GM23248 (cell line): ENCODE measurements at regions not wholly inside any gene's neighbourhood (a gene's known extent, or its start where the extent isn't known, plus 50 kb on each side); places are given as distances from the start of the nearest gene placed in this dataset.

ENCODE experiments used
- DNase-seq: peaks from one replicate; pipeline ENCODE4 v3.0.0-alpha.2; 2015
- H2AFZ ChIP-seq: fragments of 200-600 bp; sonication (generic); 2 replicates; pipeline ENCODE4 v1.6.1; 2016; ENCODE audit warnings: antibody characterized with exemption
- H3F3A ChIP-seq: fragments of 200-600 bp; sonication (generic); 2 replicates; pipeline ENCODE4 v1.6.1; 2016; ENCODE audit warnings: mild to moderate bottlenecking, antibody characterized with exemption, mixed run types; ENCODE audit not compliant: insufficient read depth
- H3K27ac ChIP-seq: fragments of 200-600 bp; sonication (generic); 2 replicates; pipeline ENCODE4 v1.5.1; 2016; ENCODE audit warnings: mild to moderate bottlenecking
- H3K27me3 ChIP-seq: fragments of 200-600 bp; sonication (generic); replicated peaks from 2 replicates; pipeline ENCODE4 v1.6.1; 2016; ENCODE audit warnings: mild to moderate bottlenecking; ENCODE audit not compliant: insufficient read depth
- H3K36me3 ChIP-seq: fragments of 200-600 bp; sonication (generic); 2 replicates; pipeline ENCODE4 v1.6.1; 2016; ENCODE audit warnings: low read depth, mild to moderate bottlenecking
- H3K4me1 ChIP-seq: fragments of 200-600 bp; sonication (generic); 2 replicates; pipeline ENCODE4 v1.6.1; 2016; ENCODE audit warnings: mild to moderate bottlenecking; ENCODE audit not compliant: insufficient read depth
- H3K4me2 ChIP-seq: fragments of 200-600 bp; sonication (generic); one replicate; pipeline ENCODE4 v1.6.1; 2016; ENCODE audit warnings: mild to moderate bottlenecking; ENCODE audit not compliant: unreplicated experiment
- H3K4me3 ChIP-seq: fragments of 200-600 bp; sonication (generic); 2 replicates; pipeline ENCODE4 v1.5.1; 2016; ENCODE audit warnings: mild to moderate bottlenecking
- H3K79me2 ChIP-seq: fragments of 200-600 bp; sonication (generic); 2 replicates; pipeline ENCODE4 v1.6.1; 2016; ENCODE audit warnings: mild to moderate bottlenecking; ENCODE audit not compliant: insufficient read depth
- H3K9ac ChIP-seq: fragments of 200-600 bp; sonication (generic); 2 replicates; pipeline ENCODE4 v1.6.1; 2016; ENCODE audit warnings: mild to moderate bottlenecking
- H3K9me2 ChIP-seq: fragments of 200-600 bp; sonication (generic); 2 replicates; pipeline ENCODE4 v1.6.1; 2016; ENCODE audit warnings: mixed run types, mild to moderate bottlenecking, moderate library complexity; ENCODE audit not compliant: insufficient read depth
- H3K9me3 ChIP-seq: fragments of 200-600 bp; sonication (generic); one replicate; pipeline ENCODE4 v1.6.1; 2017; ENCODE audit warnings: low read depth
- H4K20me1 ChIP-seq: fragments of 200-600 bp; sonication (generic); 2 replicates; pipeline ENCODE4 v1.6.0; 2016; ENCODE audit not compliant: insufficient read depth
- EZH2 ChIP-seq: fragments of 200-600 bp; sonication (generic); IDR thresholded peaks from 2 replicates; pipeline ENCODE4 v1.6.1; 2018; ENCODE audit warnings: antibody characterized with exemption, mild to moderate bottlenecking; ENCODE audit not compliant: insufficient read depth, poor library complexity, severe bottlenecking
- EZH2phosphoT487 ChIP-seq: fragments of 200-600 bp; sonication (generic); IDR thresholded peaks from 2 replicates; pipeline ENCODE4 v1.6.1; 2018; ENCODE audit warnings: antibody characterized with exemption, moderate library complexity, mild to moderate bottlenecking, low read depth; ENCODE audit not compliant: insufficient read depth
- WGBS, 2 experiments: methylation state at CpG; one replicate each; pipeline ENCODE4 v1.1.6; 2015 to 2017; ENCODE audit warnings: low lambda C conversion rate in 2 of 2, low coverage in 1 of 2; ENCODE audit errors: missing lambda C conversion rate in 2 of 2; 5-methylcytosine and 5-hydroxymethylcytosine counted together
- in situ Hi-C: fragments of 300-500 bp; cut with MboI; formaldehyde crosslinking; loops from 2 replicates; pipeline ENCODE4 v1.15.0; 2020

GRCh38 chr13:34555988-34556387 is 386.1 kb upstream of the NBEA start:
- 71 to 79% methylated on average over 4 of the region's 4 CpGs for WGBS, 2 experiments
- Histone ChIP-seq H3K4me2 (no peak overlapping the region), H3K9me3 (no peaks in the 10 kb centered on the region), H2AFZ (no peak overlapping the region), H3K9me2 (no peaks in the 10 kb centered on the region), H3F3A (no peaks in the 10 kb centered on the region), H3K4me3 (no peak overlapping the region), H4K20me1 (no peaks in the 10 kb centered on the region), H3K79me2 (no peaks in the 10 kb centered on the region), H3K36me3 (no peaks in the 10 kb centered on the region), H3K27ac (no peak overlapping the region), H3K9ac (no peak overlapping the region), H3K4me1 (no peaks in the 10 kb centered on the region), H3K27me3 (no peaks in the 10 kb centered on the region)
- in situ Hi-C loops = no loop called here
- TF ChIP-seq EZH2phosphoT487 = no peak
- no peak for TF ChIP-seq EZH2
- no peak for DNase-seq

DNA sequence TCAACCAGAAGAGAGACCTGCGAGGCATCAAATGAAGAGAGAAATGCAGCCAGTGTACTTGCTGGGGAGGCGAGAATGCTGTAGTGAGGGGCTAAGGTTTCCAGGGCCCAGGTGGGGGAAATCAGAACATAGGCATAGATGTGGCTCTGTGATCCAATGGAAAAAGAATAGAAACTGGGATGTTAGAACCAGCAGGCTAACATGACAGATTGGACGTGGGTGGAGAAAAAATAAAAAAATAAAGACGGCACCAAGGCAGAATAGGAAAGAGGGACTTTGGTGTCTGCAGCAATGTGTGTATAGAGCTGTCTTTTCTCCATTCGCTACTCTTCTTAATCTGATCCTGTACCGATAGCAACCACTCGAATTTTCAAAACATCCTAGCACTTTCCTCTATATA is 381.0 kb upstream of the NBEA start:
- in situ Hi-C loops = no loop called here
- no peak for TF ChIP-seq EZH2
- TF ChIP-seq EZH2phosphoT487 = no peak
- 55 to 60% methylated on average over 7 of the region's 7 CpGs for WGBS, 2 experiments

GRCh38 chr13:34567597-34567996 is 374.5 kb upstream of the NBEA start:
- Histone ChIP-seq H3K4me1 (no peaks in the 10 kb centered on the region), H3K27me3 (no peaks in the 10 kb centered on the region), H3K4me3 (no peak overlapping the region), H3K9me2 (no peaks in the 10 kb centered on the region), H3K9ac (no peak overlapping the region), H3K27ac (no peak overlapping the region), H3K9me3 (no peaks in the 10 kb centered on the region), H3K79me2 (no peaks in the 10 kb centered on the region), H4K20me1 (no peaks in the 10 kb centered on the region), H2AFZ (no peak overlapping the region), H3K4me2 (no peak overlapping the region), H3F3A (no peaks in the 10 kb centered on the region), H3K36me3 (no peaks in the 10 kb centered on the region)
- WGBS, 2 experiments = 71 to 76% methylated on average over 7 of the region's 7 CpGs
- DNase-seq = no peak
- no peak for TF ChIP-seq EZH2
- TF ChIP-seq EZH2phosphoT487 = no peak
- in situ Hi-C loops = no loop called here

More for the DNA sequence above, 381.0 kb upstream of the NBEA start:
- Histone ChIP-seq H3K9me3 (no peaks in the 10 kb centered on the region), H3K4me2 (no peak overlapping the region), H2AFZ (no peak overlapping the region), H3K9ac (no peak overlapping the region), H3K4me3 (no peak overlapping the region), H3K4me1 (no peaks in the 10 kb centered on the region), H3K79me2 (no peaks in the 10 kb centered on the region), H4K20me1 (no peaks in the 10 kb centered on the region), H3K27ac (no peak overlapping the region), H3K27me3 (no peaks in the 10 kb centered on the region), H3K36me3 (no peaks in the 10 kb centered on the region), H3F3A (no peaks in the 10 kb centered on the region), H3K9me2 (no peaks in the 10 kb centered on the region)
- no peak for DNase-seq

GRCh38 chr13:34570698-34571353 is 371.2 kb upstream of the NBEA start:
- Histone ChIP-seq H3K27ac (no peak overlapping the region), H3K4me2 (no peak overlapping the region), H3K4me1 (no peaks in the 10 kb centered on the region), H3K9ac (no peak overlapping the region), H3K9me3 (no peaks in the 10 kb centered on the region), H4K20me1 (no peaks in the 10 kb centered on the region; the same call in 1 of the 2 replicates), H3K4me3 (no peak overlapping the region), H3F3A (no peaks in the 10 kb centered on the region), H3K9me2 (no peaks in the 10 kb centered on the region), H3K36me3 (no peaks in the 10 kb centered on the region), H3K79me2 (no peaks in the 10 kb centered on the region), H2AFZ (no peak overlapping the region), H3K27me3 (no peaks in the 10 kb centered on the region)
- DNase-seq = no peak
- in situ Hi-C loops = no loop called here
- TF ChIP-seq EZH2phosphoT487 (no peak), EZH2 (no peak)
- 13 to 20% methylated on average over 5 of the region's 5 CpGs for WGBS, 2 experiments

GRCh38 chr13:34571716-34572115 is 370.4 kb upstream of the NBEA start:
- Histone ChIP-seq H3K27ac (no peak overlapping the region), H3F3A (no peaks in the 10 kb centered on the region), H2AFZ (no peak overlapping the region), H3K4me2 (no peak overlapping the region), H3K9me2 (no peaks in the 10 kb centered on the region), H3K79me2 (no peaks in the 10 kb centered on the region), H3K4me3 (no peak overlapping the region), H3K9me3 (no peaks in the 10 kb centered on the region), H3K36me3 (no peaks in the 10 kb centered on the region), H4K20me1 (no peaks in the 10 kb centered on the region; the same call in 1 of the 2 replicates), H3K4me1 (no peaks in the 10 kb centered on the region), H3K9ac (no peak overlapping the region), H3K27me3 (no peaks in the 10 kb centered on the region)
- in situ Hi-C loops = no loop called here
- TF ChIP-seq EZH2 = no peak
- WGBS, 2 experiments = 51% methylated on average over 6 of the region's 6 CpGs
- DNase-seq = no peak
